Uterus (tissue), 3 donors: ENCODE measurements at regions not wholly inside any gene's neighbourhood (a gene's known extent, or its start where the extent isn't known, plus 50 kb on each side); places are given as distances from the start of the nearest gene placed in this dataset.

Experiments
- DNase-seq, 2 donors: peaks; one replicate each; pipeline ENCODE4 v3.0.0-alpha.2; 2019 to 2020
- H3K27ac ChIP-seq, 2 donors: fragments of 200-600 bp; sonication (generic); 1 replicate in 1 of 2; 2 replicates in 1 of 2; pipeline ENCODE4 v1.5.1; 2016 to 2018
- H3K27me3 ChIP-seq, 2 donors: fragments of 200-600 bp; sonication (generic); one replicate each; pipeline ENCODE4 v1.5.1; 2018 to 2019; ENCODE audit warnings: control low read depth in 1 of 2
- H3K36me3 ChIP-seq, 2 donors: fragments of 200-600 bp; sonication (generic); one replicate each; pipeline ENCODE4 v1.5.1; 2019; ENCODE audit warnings: control low read depth in 1 of 2
- H3K4me1 ChIP-seq, 2 donors: fragments of 200-600 bp; sonication (generic); one replicate each; pipeline ENCODE4 v1.5.1; 2018 to 2019; ENCODE audit warnings: control low read depth in 1 of 2
- H3K4me3 ChIP-seq, 2 donors: fragments of 200-600 bp; sonication (generic); 1 replicate in 1 of 2; 2 replicates in 1 of 2; pipeline ENCODE4 v1.5.1; 2018 to 2019; ENCODE audit warnings: mild to moderate bottlenecking in 1 of 2
- H3K9me3 ChIP-seq, 2 donors: fragments of 200-600 bp; sonication (generic); one replicate each; pipeline ENCODE4 v1.5.1; 2019; ENCODE audit warnings: control low read depth in 1 of 2
- CTCF ChIP-seq, 4 experiments: fragments of 200-600 bp in 2 of 4; fragments of 450-650 bp in 2 of 4; sonication (generic) in 2 of 4; IDR thresholded peaks; one replicate each; pipeline ENCODE4 v1.5.1; 2016 to 2019; ENCODE audit warnings: antibody characterized with exemption in 4 of 4, mild to moderate bottlenecking in 2 of 4, moderate library complexity in 1 of 4
- POLR2A ChIP-seq, 2 donors: fragments of 450-650 bp; IDR thresholded peaks; one replicate each; pipeline ENCODE4 v1.6.1; 2016; ENCODE audit warnings: antibody characterized with exemption in 2 of 2, mild to moderate bottlenecking in 1 of 2, moderate library complexity in 1 of 2
- intact Hi-C: fragments of 100-400 bp; cut with DNase I; formaldehyde crosslinking; loops from one replicate; pipeline ENCODE4 v1.15.1; 2023; ENCODE audit warnings: low total_unique reads
- donor health status: DM: yes; HTN: yes; CAD: no.

- Histone ChIP-seq H3K36me3 (no peaks in the 10 kb centered on the region), H3K9me3 (no peaks in the 10 kb centered on the region), H3K4me3 (no peak overlapping the region), H3K27me3 (no peaks in the 10 kb centered on the region), H3K4me1 (no peaks in the 10 kb centered on the region), H3K27ac (no peak overlapping the region)
- TF ChIP-seq POLR2A (IDR thresholded peaks at IDR 0.05): no peak
- TF ChIP-seq CTCF (IDR thresholded peaks at IDR 0.05): no peak
- DNase-seq: no peak
- intact Hi-C loops: no loop called here
Observed at GRCh38 chr19:28039677-28040381, 1173.1 kb downstream of the UQCRFS1 start.

- Histone ChIP-seq H3K36me3 (no peaks in the 10 kb centered on the region), H3K9me3 (no peaks in the 10 kb centered on the region), H3K4me3 (no peak overlapping the region), H3K4me1 (no peaks in the 10 kb centered on the region), H3K27me3 (no peaks in the 10 kb centered on the region), H3K27ac (no peak overlapping the region)
- intact Hi-C loops: no loop called here
- TF ChIP-seq CTCF (IDR thresholded peaks at IDR 0.05): no peak
- no peak for TF ChIP-seq POLR2A (IDR thresholded peaks at IDR 0.05)
- DNase-seq: no peak
Observed at GRCh38 chr19:28037186-28037585, 1175.8 kb downstream of the UQCRFS1 start.

GRCh38 chr19:28036486-28036885 lies 1176.5 kb downstream of the UQCRFS1 start:
- Histone ChIP-seq H3K4me1 (no peaks in the 10 kb centered on the region), H3K9me3 (no peaks in the 10 kb centered on the region), H3K27ac (no peak overlapping the region), H3K4me3 (no peak overlapping the region), H3K36me3 (no peaks in the 10 kb centered on the region), H3K27me3 (no peaks in the 10 kb centered on the region)
- TF ChIP-seq CTCF (IDR thresholded peaks at IDR 0.05): no peak
- no peak for TF ChIP-seq POLR2A (IDR thresholded peaks at IDR 0.05)
- intact Hi-C loops: no loop called here
- DNase-seq: no peak

GRCh38 chr19:28034936-28035335 lies 1178.0 kb downstream of the UQCRFS1 start:
- no peaks in the 10 kb centered on the region for H3K9me3 ChIP-seq
- no peak for DNase-seq
- no peaks in the 10 kb centered on the region for H3K36me3 ChIP-seq
- no peak for TF ChIP-seq CTCF (IDR thresholded peaks at IDR 0.05)
- no peak for TF ChIP-seq POLR2A (IDR thresholded peaks at IDR 0.05)
- no peak overlapping the region for H3K4me3 ChIP-seq
- no peak overlapping the region for H3K27ac ChIP-seq
- no peaks in the 10 kb centered on the region for H3K27me3 ChIP-seq
- intact Hi-C loops: no loop called here
- H3K4me1 ChIP-seq: no peaks in the 10 kb centered on the region

- Histone ChIP-seq H3K4me1 (no peaks in the 10 kb centered on the region), H3K36me3 (no peaks in the 10 kb centered on the region), H3K27me3 (no peaks in the 10 kb centered on the region), H3K9me3 (no peaks in the 10 kb centered on the region), H3K4me3 (no peak overlapping the region), H3K27ac (no peak overlapping the region)
- TF ChIP-seq CTCF (IDR thresholded peaks at IDR 0.05): no peak
- TF ChIP-seq POLR2A (IDR thresholded peaks at IDR 0.05): no peak
- intact Hi-C loops: no loop called here
- no peak for DNase-seq
Observed at GRCh38 chr19:28028881-28029444, 1184.0 kb downstream of the UQCRFS1 start.
